ENCODE measurements at regions not wholly inside any gene's neighbourhood (a gene's known extent, or its start where the extent isn't known, plus 50 kb on each side); places are given as distances from the start of the nearest gene placed in this dataset.

GRCh38 chr21:27820342-27820741 lies 853.5 kb upstream of the ADAMTS5 start:
- no peak for DNase-seq (ENCODE audit: low read depth, low spot score)

GRCh38 chr21:27819299-27819698 lies 852.4 kb upstream of the ADAMTS5 start:
- no peak for DNase-seq (ENCODE audit: low read depth, low spot score)

- DNase-seq (ENCODE audit: low read depth, low spot score) = no peak
Observed at GRCh38 chr21:27818847-27819246, 852.0 kb upstream of the ADAMTS5 start.

- no peak for DNase-seq (ENCODE audit: low read depth, low spot score)
Observed at GRCh38 chr21:27817902-27818623, 851.2 kb upstream of the ADAMTS5 start.

GRCh38 chr21:27817074-27817473 lies 850.2 kb upstream of the ADAMTS5 start:
- DNase-seq (ENCODE audit: low read depth, low spot score) = no peak

GRCh38 chr21:27816301-27816700 lies 849.4 kb upstream of the ADAMTS5 start:
- DNase-seq (ENCODE audit: low read depth, low spot score) = no peak

- no peak for DNase-seq (ENCODE audit: low read depth, low spot score)
Observed at GRCh38 chr21:27814226-27814625, 847.3 kb upstream of the ADAMTS5 start.

- DNase-seq (ENCODE audit: low read depth, low spot score) = no peak
Observed at GRCh38 chr21:27813750-27814149, 846.9 kb upstream of the ADAMTS5 start.

- DNase-seq (ENCODE audit: low read depth, low spot score) = no peak
Observed at GRCh38 chr21:27813344-27813743, 846.5 kb upstream of the ADAMTS5 start.

GRCh38 chr21:27812279-27812678 lies 845.4 kb upstream of the ADAMTS5 start:
- DNase-seq (ENCODE audit: low read depth, low spot score) = no peak

- DNase-seq (ENCODE audit: low read depth, low spot score) = no peak
Observed at GRCh38 chr21:27808923-27809322, 842.0 kb upstream of the ADAMTS5 start.

GRCh38 chr21:27807596-27807995 lies 840.7 kb upstream of the ADAMTS5 start:
- DNase-seq (ENCODE audit: low read depth, low spot score) = no peak

GRCh38 chr21:27806281-27806680 lies 839.4 kb upstream of the ADAMTS5 start:
- no peak for DNase-seq (ENCODE audit: low read depth, low spot score)

- DNase-seq (ENCODE audit: low read depth, low spot score) = no peak
Observed at GRCh38 chr21:27805696-27806095, 838.8 kb upstream of the ADAMTS5 start.

GRCh38 chr21:27804515-27804914 lies 837.6 kb upstream of the ADAMTS5 start:
- no peak for DNase-seq (ENCODE audit: low read depth, low spot score)

- no peak for DNase-seq (ENCODE audit: low read depth, low spot score)
Observed at GRCh38 chr21:27803571-27803970, 836.7 kb upstream of the ADAMTS5 start.

GRCh38 chr21:27802816-27803475 lies 836.1 kb upstream of the ADAMTS5 start:
- DNase-seq (ENCODE audit: low read depth, low spot score) = no peak

GRCh38 chr21:27799861-27800260 lies 833.0 kb upstream of the ADAMTS5 start:
- DNase-seq (ENCODE audit: low read depth, low spot score) = no peak

- no peak for DNase-seq (ENCODE audit: low read depth, low spot score)
Observed at GRCh38 chr21:27796106-27796505, 829.2 kb upstream of the ADAMTS5 start.

- DNase-seq (ENCODE audit: low read depth, low spot score) = no peak
Observed at GRCh38 chr21:27795418-27795817, 828.5 kb upstream of the ADAMTS5 start.

GRCh38 chr21:27793901-27794300 lies 827.0 kb upstream of the ADAMTS5 start:
- DNase-seq (ENCODE audit: low read depth, low spot score) = no peak

GRCh38 chr21:27787046-27787445 lies 820.2 kb upstream of the ADAMTS5 start:
- no peak for DNase-seq (ENCODE audit: low read depth, low spot score)

GRCh38 chr21:27779606-27780005 lies 812.7 kb upstream of the ADAMTS5 start:
- DNase-seq (ENCODE audit: low read depth, low spot score) = no peak

Data from iPS DF 19.7 (cell line).